ENCODE measurements at regions not wholly inside any gene's neighbourhood (a gene's known extent, or its start where the extent isn't known, plus 50 kb on each side); places are given as distances from the start of the nearest gene placed in this dataset.

DNA sequence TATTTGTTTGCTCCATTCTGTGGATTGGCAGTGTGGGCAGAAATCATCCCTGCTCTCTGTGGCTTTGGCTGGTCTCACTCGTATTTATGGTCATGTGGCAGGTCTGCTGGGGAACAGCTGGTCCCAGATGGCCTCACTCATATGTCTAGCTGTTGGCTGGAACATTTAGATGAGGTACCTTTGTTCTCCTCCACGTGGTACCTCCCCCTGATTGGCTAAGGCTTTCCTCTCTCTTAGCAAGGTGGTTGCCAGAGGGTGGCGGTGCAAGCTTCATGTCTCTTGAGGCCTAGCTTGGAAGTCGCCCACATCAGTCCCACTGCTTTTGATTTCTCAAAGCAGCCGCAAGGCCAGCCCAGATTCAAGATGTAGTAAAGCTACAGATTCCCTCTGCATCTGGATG lies 348.5 kb upstream of the BTBD3 start:
- TF ChIP-seq, protein P1, sequence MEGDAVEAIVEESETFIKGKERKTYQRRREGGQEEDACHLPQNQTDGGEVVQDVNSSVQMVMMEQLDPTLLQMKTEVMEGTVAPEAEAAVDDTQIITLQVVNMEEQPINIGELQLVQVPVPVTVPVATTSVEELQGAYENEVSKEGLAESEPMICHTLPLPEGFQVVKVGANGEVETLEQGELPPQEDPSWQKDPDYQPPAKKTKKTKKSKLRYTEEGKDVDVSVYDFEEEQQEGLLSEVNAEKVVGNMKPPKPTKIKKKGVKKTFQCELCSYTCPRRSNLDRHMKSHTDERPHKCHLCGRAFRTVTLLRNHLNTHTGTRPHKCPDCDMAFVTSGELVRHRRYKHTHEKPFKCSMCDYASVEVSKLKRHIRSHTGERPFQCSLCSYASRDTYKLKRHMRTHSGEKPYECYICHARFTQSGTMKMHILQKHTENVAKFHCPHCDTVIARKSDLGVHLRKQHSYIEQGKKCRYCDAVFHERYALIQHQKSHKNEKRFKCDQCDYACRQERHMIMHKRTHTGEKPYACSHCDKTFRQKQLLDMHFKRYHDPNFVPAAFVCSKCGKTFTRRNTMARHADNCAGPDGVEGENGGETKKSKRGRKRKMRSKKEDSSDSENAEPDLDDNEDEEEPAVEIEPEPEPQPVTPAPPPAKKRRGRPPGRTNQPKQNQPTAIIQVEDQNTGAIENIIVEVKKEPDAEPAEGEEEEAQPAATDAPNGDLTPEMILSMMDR (IDR thresholded peaks at IDR 0.05), result no peak
- TF ChIP-seq POLR2A (IDR thresholded peaks at IDR 0.05; ENCODE audit: low read depth) (no peak), POLR2AphosphoS5 (IDR thresholded peaks at IDR 0.05) (no peak), EP300 (IDR thresholded peaks at IDR 0.05) (no peak)
